GM12874 (cell line): ENCODE measurements at regions not wholly inside any gene's neighbourhood (a gene's known extent, or its start where the extent isn't known, plus 50 kb on each side); places are given as distances from the start of the nearest gene placed in this dataset.

Source experiments
- CTCF ChIP-seq: IDR thresholded peaks from 2 replicates; pipeline ENCODE4 v1.5.1; 2011; ENCODE audit warnings: low read depth, mild to moderate bottlenecking, control low read depth, low read length, moderate library complexity; ENCODE audit not compliant: insufficient read depth

- no peak for TF ChIP-seq CTCF
These were observed 410.1 kb upstream of the TCF4 start for GRCh38 chr18:55998071-55998522.

GRCh38 chr18:55997151-55997561, 409.2 kb upstream of the TCF4 start:
- TF ChIP-seq CTCF, result no peak

GRCh38 chr18:55996717-55997116, 408.7 kb upstream of the TCF4 start:
- no peak for TF ChIP-seq CTCF

GRCh38 chr18:55990186-55990585, 402.2 kb upstream of the TCF4 start:
- no peak for TF ChIP-seq CTCF

GRCh38 chr18:55988537-55988936, 400.5 kb upstream of the TCF4 start:
- no peak for TF ChIP-seq CTCF

GRCh38 chr18:55983433-55983832, 395.4 kb upstream of the TCF4 start:
- no peak for TF ChIP-seq CTCF

- TF ChIP-seq CTCF, result no peak
These were observed 395.0 kb upstream of the TCF4 start for GRCh38 chr18:55982992-55983391.
